ENCODE measurements at regions not wholly inside any gene's neighbourhood (a gene's known extent, or its start where the extent isn't known, plus 50 kb on each side); places are given as distances from the start of the nearest gene placed in this dataset.
"Not testable (repeated sequence)": the region's sequence is repeated elsewhere in the genome, so short reads cannot be mapped to it uniquely, and the experiment has no call there.

DNA sequence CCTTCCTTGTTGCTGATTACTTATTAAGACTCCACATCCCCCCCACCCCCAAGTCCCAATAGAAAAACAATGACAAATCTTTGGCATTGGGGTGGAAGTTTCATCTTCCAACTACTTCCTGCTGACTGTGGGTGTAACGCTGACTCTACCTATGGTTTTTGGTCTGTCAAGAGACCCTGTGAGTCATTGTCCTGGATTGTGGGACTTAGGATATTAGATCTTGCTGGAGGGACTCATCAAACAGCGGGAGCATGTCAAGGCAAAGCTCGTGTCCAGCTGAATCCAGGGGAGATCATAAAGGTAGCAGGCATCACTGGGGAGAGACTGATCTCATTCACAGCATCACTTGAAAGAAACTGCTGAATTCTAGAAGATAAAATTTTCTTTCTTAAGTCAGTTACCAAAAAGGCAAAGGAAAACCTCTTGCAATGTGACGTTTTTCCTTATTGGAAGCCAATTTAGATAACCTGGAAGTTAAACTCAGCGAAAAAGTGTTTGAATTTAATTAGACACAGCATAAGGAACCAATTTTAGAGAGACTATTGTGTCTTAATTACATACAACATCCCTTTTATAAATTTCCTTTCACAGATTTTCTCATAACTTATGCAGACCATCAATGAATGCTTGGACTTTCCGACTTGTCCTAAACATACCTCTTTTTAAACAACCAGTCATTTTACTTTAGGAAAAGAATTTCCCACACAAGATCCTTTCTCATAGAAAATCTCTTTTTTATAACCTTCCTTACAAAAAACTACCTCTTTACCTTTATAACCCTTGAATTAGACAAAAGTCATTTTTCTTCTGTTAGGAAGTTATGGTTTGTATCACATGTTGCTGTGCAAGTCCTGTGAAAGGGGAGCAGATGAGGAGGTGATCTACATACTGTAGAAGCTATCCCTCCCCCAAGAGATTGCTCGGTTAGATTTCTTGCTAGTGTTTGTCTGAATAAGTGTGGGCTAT, 94.6 kb upstream of the SCAF11 start:
- DNase-seq: no peak

DNA sequence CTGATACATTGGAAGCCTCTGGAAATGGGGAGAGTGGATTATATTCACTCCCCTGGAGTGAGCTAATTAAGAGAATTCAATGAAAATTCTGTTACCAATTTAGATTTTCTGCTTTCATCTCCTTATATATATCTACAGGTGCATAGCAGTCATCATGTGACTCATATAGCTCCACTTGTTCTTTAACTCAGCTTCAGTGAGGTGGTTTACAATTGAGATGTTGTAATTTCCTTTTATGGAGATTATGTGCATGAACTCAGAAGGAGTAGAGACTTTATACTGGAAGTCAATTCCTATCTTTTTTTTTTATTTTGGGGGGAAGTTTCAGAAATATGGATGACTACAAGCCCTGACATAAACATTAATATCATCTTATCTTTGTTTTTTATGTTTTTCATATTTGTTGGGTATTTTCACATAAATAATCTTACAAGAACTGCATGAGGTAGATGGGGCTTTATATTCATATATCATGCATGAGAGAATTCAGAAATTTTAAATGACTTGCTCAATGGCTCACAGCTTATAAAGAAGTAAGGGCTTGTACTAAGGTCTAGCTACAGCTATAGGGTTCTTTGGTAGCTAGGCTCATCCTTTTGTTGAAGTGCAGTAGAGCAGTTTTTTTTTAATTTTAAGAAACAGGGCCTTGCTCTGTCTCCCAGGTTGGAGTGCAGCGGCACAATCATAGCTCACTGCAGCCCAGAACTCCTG, 92.3 kb upstream of the SCAF11 start:
- no peak for DNase-seq

DNA sequence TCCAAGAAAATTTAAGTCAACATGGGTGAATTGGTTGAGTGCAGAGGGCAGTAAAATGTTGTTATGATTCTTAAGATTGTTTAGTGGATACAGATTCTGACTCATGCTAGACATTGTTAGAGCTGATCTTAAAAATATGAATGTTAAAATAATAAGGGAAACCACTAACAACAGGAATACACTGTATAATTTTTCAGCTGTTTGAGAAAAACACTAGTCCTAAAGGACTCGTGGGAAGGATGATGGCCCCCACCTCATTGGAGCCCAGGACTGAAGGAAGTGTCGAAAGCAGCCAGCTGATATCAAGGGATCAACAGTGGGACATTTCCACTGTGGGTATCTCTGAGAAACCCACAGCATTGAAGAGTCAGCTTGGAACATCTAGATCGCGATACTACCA, 82.9 kb upstream of the SCAF11 start:
- no peak for DNase-seq

DNA sequence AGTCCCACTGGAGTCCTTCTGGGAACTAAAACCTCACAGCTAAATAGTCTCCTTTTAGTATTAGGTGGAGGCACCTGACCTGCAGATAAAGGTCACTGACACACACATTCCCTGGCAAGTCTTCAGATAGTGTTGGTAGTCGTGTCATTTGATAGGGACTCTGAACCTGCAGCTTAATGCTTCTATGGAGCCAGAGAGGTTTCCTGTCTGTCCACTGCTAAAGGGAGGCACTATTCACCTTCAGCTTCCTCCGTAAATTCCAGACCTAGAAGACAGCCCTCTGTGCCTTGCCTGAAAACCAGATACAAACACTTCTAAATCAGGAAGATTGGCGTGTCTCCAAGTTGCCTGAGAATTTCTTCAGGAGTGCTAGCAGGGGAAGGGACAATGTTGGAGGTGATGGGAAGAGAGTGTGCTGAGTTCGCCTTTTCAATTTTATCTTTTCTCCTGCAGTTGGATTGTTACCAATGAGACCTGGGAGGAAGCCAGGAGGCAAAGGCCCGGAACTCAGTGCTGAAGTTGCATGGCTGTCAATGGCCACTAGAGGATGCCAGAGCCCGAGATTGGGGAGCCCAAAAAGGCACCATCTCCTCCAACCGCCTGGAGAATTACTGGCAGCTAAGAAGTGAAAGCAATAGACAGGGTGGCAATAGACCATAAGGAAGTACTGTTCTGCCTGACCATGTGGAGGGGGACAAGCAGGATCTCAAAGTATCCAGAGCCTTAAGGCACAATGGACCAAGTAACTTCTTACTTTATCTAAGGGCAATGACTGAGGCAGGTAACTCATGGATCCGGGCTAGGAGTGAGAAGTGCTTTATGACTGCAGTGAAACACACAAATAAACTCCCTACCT, 81.6 kb upstream of the SCAF11 start:
- peak; percentile 37 for DNase-seq

DNA sequence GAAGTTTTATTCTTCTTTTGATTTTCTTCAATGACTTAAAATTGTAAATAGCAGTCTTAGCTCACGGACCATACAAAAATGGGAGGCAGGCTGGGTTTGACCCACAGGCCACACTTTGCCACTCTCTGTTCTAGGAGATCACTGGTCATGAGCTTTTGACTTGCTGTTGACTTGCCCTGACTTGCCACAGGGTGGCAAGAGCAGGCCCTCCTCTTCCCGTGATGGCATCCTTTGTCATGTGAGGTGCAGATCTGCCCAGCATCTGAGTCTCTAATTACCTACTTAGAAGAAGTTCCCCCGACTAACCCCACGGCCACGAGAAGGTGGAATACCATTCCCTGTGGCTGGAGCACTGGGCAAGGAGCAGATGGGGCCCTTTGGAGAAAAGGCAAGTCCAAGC, 81.0 kb upstream of the SCAF11 start:
- no peak for DNase-seq

GRCh38 chr12:46067094-46067493, 76.7 kb upstream of the SCAF11 start:
- no peak for DNase-seq

DNA sequence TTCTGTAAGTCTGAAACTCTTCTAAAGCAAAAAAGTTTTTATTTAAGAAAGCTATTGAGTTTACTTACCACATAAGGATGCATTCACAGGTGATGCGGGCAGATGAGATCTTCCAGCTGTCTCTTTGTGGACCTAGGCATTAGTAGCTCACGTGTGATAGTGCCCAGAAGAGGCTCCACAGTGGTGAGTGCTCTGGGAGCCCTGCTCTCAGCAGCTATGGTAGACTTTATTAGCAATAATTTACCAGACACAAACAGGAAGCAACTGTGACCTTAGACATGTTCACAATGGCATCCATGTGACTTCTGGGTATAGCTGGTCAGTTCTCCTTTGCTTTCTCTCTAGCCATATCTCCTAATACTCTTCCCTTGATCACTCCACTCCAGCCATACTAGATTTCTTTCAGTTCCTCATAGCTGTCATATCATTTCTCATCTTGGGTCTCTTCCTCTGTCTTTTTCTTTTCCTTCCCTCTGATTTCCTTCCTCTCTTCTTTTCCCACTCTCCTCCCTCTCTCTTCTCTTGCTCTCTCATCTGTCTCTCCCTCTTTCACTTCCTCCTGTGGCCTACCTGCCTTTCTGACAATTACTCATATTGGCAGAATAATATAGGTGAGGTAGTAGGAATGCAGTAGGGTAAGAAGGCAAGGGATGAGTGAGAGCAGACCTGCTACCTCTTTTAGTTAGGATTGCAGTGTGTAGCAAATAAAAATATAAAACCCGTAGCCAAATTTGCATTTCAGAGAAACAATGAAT, 75.2 kb upstream of the SCAF11 start:
- DNase-seq: no peak

DNA sequence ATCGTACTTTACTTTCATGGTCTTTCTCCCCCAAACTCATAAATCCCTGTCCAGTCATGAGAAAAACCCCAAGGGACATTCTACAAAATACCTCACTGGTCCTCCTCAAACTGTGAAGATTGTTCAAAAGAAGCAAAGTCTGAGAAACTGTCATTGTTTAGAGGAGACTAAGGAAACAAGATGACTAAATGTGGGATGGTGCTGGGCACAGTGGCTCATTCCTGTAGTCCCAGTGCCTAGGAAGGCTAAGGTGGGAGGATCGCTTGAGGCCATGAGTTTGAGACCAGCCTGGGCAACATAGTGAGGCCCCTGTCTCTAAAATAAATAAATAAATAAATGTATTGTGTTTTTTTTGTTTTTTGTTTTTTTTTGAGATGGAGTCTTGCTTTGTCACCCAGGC, 74.2 kb upstream of the SCAF11 start:
- DNase-seq: no peak

- not testable (repeated sequence) for DNase-seq
These were observed 68.3 kb upstream of the SCAF11 start for GRCh38 chr12:46058697-46059096.

DNA sequence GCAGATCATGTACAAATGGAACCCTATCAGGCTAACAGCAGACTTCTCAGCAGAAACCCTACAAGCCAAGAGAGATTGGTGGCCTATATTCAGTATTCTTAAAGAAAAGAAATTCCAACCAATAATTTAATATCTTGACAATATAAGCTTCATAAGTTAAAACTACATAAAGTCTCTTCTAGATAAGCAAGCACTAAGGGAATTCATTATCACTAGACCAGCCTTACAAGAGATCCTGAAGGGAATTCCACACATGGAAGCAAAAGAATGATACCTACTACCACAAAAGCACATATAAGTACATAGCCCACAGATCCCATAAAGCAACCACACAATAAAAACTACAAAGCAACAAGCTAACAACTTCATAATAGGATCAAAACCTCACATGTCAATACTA, 60.4 kb upstream of the SCAF11 start:
- no peak for DNase-seq

GRCh38 chr12:46049665-46050064, 59.3 kb upstream of the SCAF11 start:
- DNase-seq: no peak

DNA sequence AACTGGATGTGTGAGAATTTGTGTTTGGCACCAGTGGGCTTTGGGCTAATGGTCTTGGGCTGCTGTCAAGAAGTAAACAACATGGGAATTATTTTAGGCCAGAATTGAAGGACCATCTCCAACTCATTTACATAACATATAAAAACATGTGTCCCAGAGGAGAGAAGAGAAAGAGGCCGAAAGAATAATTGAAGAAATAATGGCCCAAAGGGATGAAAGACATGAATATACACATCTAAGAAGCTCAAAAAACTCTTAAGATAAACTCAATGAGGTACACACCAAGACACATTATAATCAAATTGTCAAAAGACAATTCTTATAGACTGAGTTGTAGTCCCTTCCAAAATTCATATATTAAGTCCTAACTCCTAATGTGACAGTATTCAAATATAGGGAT, 56.1 kb upstream of the SCAF11 start:
- DNase-seq: no peak

- no peak for DNase-seq
These were observed 53.7 kb upstream of the SCAF11 start for GRCh38 chr12:46043972-46044520.
